ENCODE measurements at regions not wholly inside any gene's neighbourhood (a gene's known extent, or its start where the extent isn't known, plus 50 kb on each side); places are given as distances from the start of the nearest gene placed in this dataset.

GRCh38 chr16:73457851-73458250, 409.9 kb upstream of the ZFHX3 start:
- DNase-seq (ENCODE audit: insufficient read length, low spot score): no peak
- FAIRE-seq: no peak
- no peak for TF ChIP-seq CTCF (IDR thresholded peaks at IDR 0.05; ENCODE audit: insufficient read depth, missing control alignments)

GRCh38 chr16:73448970-73449369, 401.0 kb upstream of the ZFHX3 start:
- FAIRE-seq (no peak), DNase-seq (ENCODE audit: insufficient read length, low spot score) (no peak)
- TF ChIP-seq CTCF (IDR thresholded peaks at IDR 0.05; ENCODE audit: insufficient read depth, missing control alignments): no peak

- no peak for FAIRE-seq
- TF ChIP-seq CTCF (IDR thresholded peaks at IDR 0.05; ENCODE audit: insufficient read depth, missing control alignments): no peak
- DNase-seq (ENCODE audit: insufficient read length, low spot score): no peak
These were observed 399.9 kb upstream of the ZFHX3 start for GRCh38 chr16:73447846-73448245.

GRCh38 chr16:73434621-73435020, 386.7 kb upstream of the ZFHX3 start:
- FAIRE-seq (no peak), DNase-seq (ENCODE audit: insufficient read length, low spot score) (no peak)
- TF ChIP-seq CTCF (IDR thresholded peaks at IDR 0.05; ENCODE audit: insufficient read depth, missing control alignments): no peak

GRCh38 chr16:73433731-73434307, 385.9 kb upstream of the ZFHX3 start:
- FAIRE-seq: no peak
- no peak for TF ChIP-seq CTCF (IDR thresholded peaks at IDR 0.05; ENCODE audit: insufficient read depth, missing control alignments)
- no peak for DNase-seq (ENCODE audit: insufficient read length, low spot score)

GRCh38 chr16:73432850-73433730, 385.2 kb upstream of the ZFHX3 start:
- no peak for TF ChIP-seq CTCF (IDR thresholded peaks at IDR 0.05; ENCODE audit: insufficient read depth, missing control alignments)
- no peak for FAIRE-seq
- DNase-seq (ENCODE audit: insufficient read length, low spot score): no peak

- no peak for DNase-seq (ENCODE audit: insufficient read length, low spot score)
- TF ChIP-seq CTCF (IDR thresholded peaks at IDR 0.05; ENCODE audit: insufficient read depth, missing control alignments): no peak
- no peak for FAIRE-seq
These were observed 382.2 kb upstream of the ZFHX3 start for GRCh38 chr16:73430138-73430537.
